GM12878 (cell line): ENCODE measurements at regions not wholly inside any gene's neighbourhood (a gene's known extent, or its start where the extent isn't known, plus 50 kb on each side); places are given as distances from the start of the nearest gene placed in this dataset.
"Not testable (repeated sequence)": the region's sequence is repeated elsewhere in the genome, so short reads cannot be mapped to it uniquely, and the experiment has no call there.

Source experiments
- ATAC-seq: fragments of 200-7000 bp; cut with Tn5 transposase; 3 replicates; pipeline ENCODE4 v1.9.1; 2020; ENCODE audit warnings: mild to moderate bottlenecking, moderate library complexity
- BruUV-seq: library from RNA; stranded (reverse); fragments of 400-500 nt; replicated peaks from 2 replicates; lab custom pipeline; 2021; lab: Mats Ljungman, UMichigan
- CTCF ChIA-PET: fragments of 300-600 bp; sonication (Branson Sonifier 250); formaldehyde crosslinking; extraction: SDS; loops from one replicate; lab custom pipeline; 2021; ENCODE audit warnings: inconsistent platforms; lab: Yijun Ruan, JAX
- POLR2A ChIA-PET: fragments of 350-600 bp; formaldehyde crosslinking; extraction: SDS; loops from one replicate; lab custom pipeline; 2021; ENCODE audit warnings: inconsistent platforms; lab: Charles Lee
- RAD21 ChIA-PET: fragments of 300-600 bp; sonication (Branson Sonifier 250); formaldehyde crosslinking; loops from one replicate; lab custom pipeline; 2023; ENCODE audit warnings: antibody characterized with exemption; ENCODE audit not compliant: unreplicated experiment; lab: Charles Lee
- SMC1A ChIA-PET: fragments of 300-600 bp; sonication (Branson Sonifier 250); formaldehyde crosslinking; loops from one replicate; lab custom pipeline; 2023; ENCODE audit not compliant: unreplicated experiment, uncharacterized antibody; lab: Charles Lee
- DNase-seq: peaks from one replicate; pipeline ENCODE4 v3.0.0-alpha.2; 2011; ENCODE audit warnings: low read depth, low spot score
- FAIRE-seq: peaks from 3 replicates; lab custom pipeline; 2011; peaks lifted over from hg19 to GRCh38; lab: Jason Lieb, UNC
- H2AFZ ChIP-seq: 2 replicates; pipeline ENCODE4 v1.6.0; 2011; ENCODE audit warnings: low read depth, low read length, control low read depth; ENCODE audit not compliant: control insufficient read depth
- H3K27ac ChIP-seq: 2 replicates; pipeline ENCODE4 v1.5.1; 2011; ENCODE audit warnings: control low read depth; ENCODE audit not compliant: control insufficient read depth, insufficient read depth
- H3K27me3 ChIP-seq, 2 experiments: replicated peaks in 1 of 2; 2 replicates each; pipeline versions ENCODE4 v1.6.0 to v1.6.1; 2011; ENCODE audit warnings: low read length in 1 of 2; ENCODE audit not compliant: control insufficient read depth in 2 of 2, insufficient read depth in 2 of 2
- H3K36me3 ChIP-seq, 2 experiments: 2 replicates each; pipeline ENCODE4 v1.5.1; 2011; ENCODE audit warnings: low read length in 1 of 2; ENCODE audit not compliant: control insufficient read depth in 2 of 2, insufficient read depth in 2 of 2
- H3K4me1 ChIP-seq: 2 replicates; pipeline ENCODE4 v1.6.1; 2011; ENCODE audit warnings: mild to moderate bottlenecking, low read length, moderate library complexity, mixed read lengths; ENCODE audit not compliant: control insufficient read depth, insufficient read depth
- H3K4me2 ChIP-seq: 2 replicates; pipeline ENCODE4 v1.6.0; 2011; ENCODE audit warnings: control low read depth; ENCODE audit not compliant: control insufficient read depth, insufficient read depth
- H3K4me3 ChIP-seq: fragments of 200-600 bp; sonication (generic); 2 replicates; pipeline ENCODE4 v1.5.1; 2016
- H3K79me2 ChIP-seq: 2 replicates; pipeline ENCODE4 v1.6.0; 2011; ENCODE audit warnings: low read length; ENCODE audit not compliant: control insufficient read depth, insufficient read depth
- H3K9ac ChIP-seq: 2 replicates; pipeline ENCODE4 v1.8.0; 2011; ENCODE audit warnings: low read length, control low read depth, mixed read lengths; ENCODE audit not compliant: control insufficient read depth, insufficient read depth
- H3K9me3 ChIP-seq: replicated peaks from 3 replicates; pipeline ENCODE4 v1.5.1; 2011; ENCODE audit warnings: mild to moderate bottlenecking, low read length; ENCODE audit not compliant: control insufficient read depth, insufficient read depth
- H4K20me1 ChIP-seq: 2 replicates; pipeline ENCODE4 v1.6.0; 2011; ENCODE audit not compliant: control insufficient read depth, insufficient read depth
- EGR1 ChIP-seq, 2 experiments: IDR thresholded peaks; 1 replicate in 1 of 2; 2 replicates in 1 of 2; pipeline ENCODE4 v1.6.1; 2011 to 2012; ENCODE audit warnings: low read depth in 2 of 2, low read length in 2 of 2, borderline replicate concordance in 1 of 2, mild to moderate bottlenecking in 1 of 2, moderate library complexity in 1 of 2
- MAX ChIP-seq: IDR thresholded peaks from 2 replicates; pipeline ENCODE4 v1.6.1; 2012; ENCODE audit warnings: low read depth, low read length, improper control_type of control experiment
- NFYB ChIP-seq: IDR thresholded peaks from 2 replicates; pipeline ENCODE4 v1.6.1; 2011; ENCODE audit warnings: low read depth, mild to moderate bottlenecking, low read length, improper control_type of control experiment, moderate library complexity; ENCODE audit not compliant: insufficient read depth
- PBX3 ChIP-seq: IDR thresholded peaks from 2 replicates; pipeline ENCODE4 v1.6.1; 2011; ENCODE audit warnings: mild to moderate bottlenecking, low read depth, low read length, moderate library complexity; ENCODE audit not compliant: insufficient replicate concordance
- POU2F2 ChIP-seq: IDR thresholded peaks from 3 replicates; pipeline ENCODE4 v1.6.1; 2011; ENCODE audit warnings: low read depth, mild to moderate bottlenecking, low read length, borderline replicate concordance
- RAD21 ChIP-seq: IDR thresholded peaks from 2 replicates; pipeline ENCODE4 v1.6.1; 2011; ENCODE audit warnings: mild to moderate bottlenecking, low read depth, low read length, moderate library complexity; ENCODE audit not compliant: insufficient read depth
- SPI1 ChIP-seq: IDR thresholded peaks from 2 replicates; pipeline ENCODE4 v1.6.1; 2011; ENCODE audit warnings: low read depth, mild to moderate bottlenecking, low read length, moderate library complexity, borderline replicate concordance; ENCODE audit not compliant: insufficient read depth
- YBX1 ChIP-seq: fragments of 450-650 bp; IDR thresholded peaks from 2 replicates; pipeline ENCODE4 v1.6.1; 2016; ENCODE audit warnings: antibody characterized with exemption
- WGBS: methylation state at CpG from one replicate; pipeline ENCODE4 v1.1.6; 2016; ENCODE audit warnings: low lambda C conversion rate; ENCODE audit not compliant: insufficient replicate concordance, insufficient coverage; ENCODE audit errors: missing lambda C conversion rate; 5-methylcytosine and 5-hydroxymethylcytosine counted together
- in situ Hi-C: fragments of 300-500 bp; cut with MboI; formaldehyde crosslinking; loops from 9 replicates; pipeline ENCODE4 v1.14.3; 2018; ENCODE audit warnings: mixed read lengths
- intact Hi-C: fragments of 100-400 bp; cut with micrococcal nuclease; formaldehyde crosslinking; loops from one replicate; pipeline ENCODE4 v1.14.2; 2022; ENCODE audit not compliant: unreplicated experiment
- TF ChIP-seq, protein P1 (sequence below), 3 experiments: IDR thresholded peaks in 2 of 3; conservative IDR thresholded peaks in 1 of 3; 2 replicates each; pipeline ENCODE4 v1.5.1; 2011; ENCODE audit warnings: low read depth in 3 of 3, low read length in 3 of 3, mild to moderate bottlenecking in 3 of 3, control low read depth in 2 of 3, moderate library complexity in 2 of 3, inconsistent platforms in 1 of 3, mixed read lengths in 1 of 3; ENCODE audit not compliant: control insufficient read depth in 2 of 3, insufficient read depth in 1 of 3; ENCODE audit errors: extremely low read depth in 1 of 3

GRCh38 chr13:111440492-111440891 lies 120.0 kb downstream of the TEX29 start:
- FAIRE-seq, intact Hi-C loops: not testable (repeated sequence)
- RAD21 ChIA-PET = interaction anchor here (0.8 to 1.8 kb wide), 3 partner anchors 371 to 847 kb away, joined by 3 to 15 read pairs (median 4); no protein-coding TSS in a partner anchor

GRCh38 chr13:111443981-111444380 lies 123.5 kb downstream of the TEX29 start:
- SMC1A ChIA-PET = no interaction called here
- Histone ChIP-seq H3K9ac (no peak overlapping the region), H3K4me2 (no peak overlapping the region), H2AFZ (no peak overlapping the region), H3K27ac (no peak overlapping the region), H3K4me3 (no peak overlapping the region), H3K27me3 (no peaks in the 10 kb centered on the region), H3K36me3 (no peaks in the 10 kb centered on the region), H3K9me3 (no peaks in the 10 kb centered on the region; the same call in 2 of the 3 replicates), H3K79me2 (no peaks in the 10 kb centered on the region), H3K4me1 (no peaks in the 10 kb centered on the region), H4K20me1 (no peaks in the 10 kb centered on the region)
- intact Hi-C loops = no loop called here
- 16% methylated on average over 2 of the region's 2 CpGs for WGBS
- POLR2A ChIA-PET = no interaction called here
- in situ Hi-C loops = no loop called here
- RAD21 ChIA-PET = no interaction called here
- BruUV-seq = no TSS peak
- no peak for FAIRE-seq
- CTCF ChIA-PET = no interaction called here
- no peak for DNase-seq
- no peak for ATAC-seq
- TF ChIP-seq NFYB (no peak), SPI1 (no peak), MAX (no peak), PBX3 (no peak), YBX1 (no peak), EGR1 (IDR thresholded peaks at IDR 0.05; ENCODE audit: borderline replicate concordance in 1 of 2, low read depth in 2 of 2, low read length in 2 of 2) (no peak), POU2F2 (no peak)

More at GRCh38 chr13:111440492-111440891, 120.0 kb downstream of the TEX29 start:
- H3K36me3 ChIP-seq, H2AFZ ChIP-seq, H4K20me1 ChIP-seq, H3K27ac ChIP-seq, H3K27me3 ChIP-seq, H3K79me2 ChIP-seq, H3K4me2 ChIP-seq, DNase-seq, H3K9me3 ChIP-seq, in situ Hi-C loops, BruUV-seq, H3K4me1 ChIP-seq, POLR2A ChIA-PET, H3K9ac ChIP-seq, H3K4me3 ChIP-seq: not testable (repeated sequence)
- ATAC-seq = peak; percentile 46; the same call in 1 of the 3 replicates
- ChIA-PET SMC1A (interaction anchor here (0.6 to 1.3 kb wide), 4 partner anchors 11 to 373 kb away, joined by 3 to 6 read pairs (median 3); no protein-coding TSS in a partner anchor), CTCF (interaction anchor here (0.6 to 3.2 kb wide), 12 partner anchors 9 to 373 kb away, joined by 3 to 21 read pairs (median 4); no protein-coding TSS in a partner anchor)
- 0% methylated on average over 1 of the region's 1 CpG for WGBS
- TF ChIP-seq, protein P1, sequence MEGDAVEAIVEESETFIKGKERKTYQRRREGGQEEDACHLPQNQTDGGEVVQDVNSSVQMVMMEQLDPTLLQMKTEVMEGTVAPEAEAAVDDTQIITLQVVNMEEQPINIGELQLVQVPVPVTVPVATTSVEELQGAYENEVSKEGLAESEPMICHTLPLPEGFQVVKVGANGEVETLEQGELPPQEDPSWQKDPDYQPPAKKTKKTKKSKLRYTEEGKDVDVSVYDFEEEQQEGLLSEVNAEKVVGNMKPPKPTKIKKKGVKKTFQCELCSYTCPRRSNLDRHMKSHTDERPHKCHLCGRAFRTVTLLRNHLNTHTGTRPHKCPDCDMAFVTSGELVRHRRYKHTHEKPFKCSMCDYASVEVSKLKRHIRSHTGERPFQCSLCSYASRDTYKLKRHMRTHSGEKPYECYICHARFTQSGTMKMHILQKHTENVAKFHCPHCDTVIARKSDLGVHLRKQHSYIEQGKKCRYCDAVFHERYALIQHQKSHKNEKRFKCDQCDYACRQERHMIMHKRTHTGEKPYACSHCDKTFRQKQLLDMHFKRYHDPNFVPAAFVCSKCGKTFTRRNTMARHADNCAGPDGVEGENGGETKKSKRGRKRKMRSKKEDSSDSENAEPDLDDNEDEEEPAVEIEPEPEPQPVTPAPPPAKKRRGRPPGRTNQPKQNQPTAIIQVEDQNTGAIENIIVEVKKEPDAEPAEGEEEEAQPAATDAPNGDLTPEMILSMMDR (IDR thresholded peaks at IDR 0.05 in 2 of 3, conservative IDR thresholded peaks at IDR 0.05 in 1 of 3; ENCODE audit: control insufficient read depth in 2 of 3, extremely low read depth in 1 of 3, insufficient read depth in 1 of 3, low read depth in 3 of 3, low read length in 3 of 3) = peak; percentile 25 to 45 (median 36); a peak in 5 of 6 replicates
- TF ChIP-seq RAD21 = 0 out of 2 replicates have a peak, but pooled peaks have one; percentile 10
